OCI-LY1 (cell line): ENCODE measurements at regions not wholly inside any gene's neighbourhood (a gene's known extent, or its start where the extent isn't known, plus 50 kb on each side); places are given as distances from the start of the nearest gene placed in this dataset.

Source experiments
- H2AFZ ChIP-seq: fragments of 200-600 bp; sonication (generic), shearing (Covaris generic); 2 replicates; pipeline ENCODE4 v1.6.0; 2014; ENCODE audit warnings: antibody characterized with exemption, mild to moderate bottlenecking, low read length
- H3F3A ChIP-seq: fragments of 200-600 bp; sonication (generic), shearing (Covaris generic); 2 replicates; pipeline ENCODE4 v1.6.0; 2014; ENCODE audit warnings: mild to moderate bottlenecking, antibody characterized with exemption, low read length, moderate library complexity; ENCODE audit not compliant: insufficient read depth
- H3K27ac ChIP-seq: fragments of 200-600 bp; sonication (generic); 2 replicates; pipeline ENCODE4 v1.5.1; 2014; ENCODE audit warnings: low read length, mixed run types, mild to moderate bottlenecking, low read depth; ENCODE audit not compliant: poor library complexity, severe bottlenecking
- H3K27me3 ChIP-seq: fragments of 200-600 bp; sonication (generic); 2 replicates; pipeline ENCODE4 v1.6.0; 2014; ENCODE audit warnings: antibody characterized with exemption, mild to moderate bottlenecking, low read length, moderate library complexity; ENCODE audit not compliant: insufficient read depth
- H3K36me3 ChIP-seq: fragments of 200-600 bp; sonication (generic); 2 replicates; pipeline ENCODE4 v1.6.1; 2014; ENCODE audit warnings: mild to moderate bottlenecking, antibody characterized with exemption, low read length, moderate library complexity, mixed read lengths; ENCODE audit not compliant: insufficient read depth
- H3K4me1 ChIP-seq: fragments of 200-600 bp; sonication (generic); 2 replicates; pipeline ENCODE4 v1.5.1; 2014; ENCODE audit warnings: mild to moderate bottlenecking, low read length, moderate library complexity; ENCODE audit not compliant: insufficient read depth, severe bottlenecking
- H3K4me2 ChIP-seq: fragments of 200-600 bp; sonication (generic), shearing (Covaris generic); 2 replicates; pipeline ENCODE4 v1.6.1; 2014; ENCODE audit warnings: low read length
- H3K4me3 ChIP-seq: fragments of 200-600 bp; sonication (generic); 2 replicates; pipeline ENCODE4 v1.5.1; 2014; ENCODE audit warnings: low read length, low read depth, mild to moderate bottlenecking, mixed read lengths; ENCODE audit not compliant: poor library complexity, severe bottlenecking
- H3K79me2 ChIP-seq: fragments of 200-600 bp; shearing (Covaris generic); 2 replicates; pipeline ENCODE4 v1.6.1; 2016; ENCODE audit warnings: mixed run types, low read length, mixed read lengths; ENCODE audit not compliant: insufficient read depth
- H3K9ac ChIP-seq: fragments of 200-600 bp; sonication (generic), shearing (Covaris generic); 2 replicates; pipeline ENCODE4 v1.6.1; 2014; ENCODE audit warnings: mild to moderate bottlenecking, low read length, mixed read lengths
- H3K9me2 ChIP-seq: fragments of 200-600 bp; sonication (generic), shearing (Covaris generic); 2 replicates; pipeline ENCODE4 v1.6.1; 2014; ENCODE audit warnings: low read depth, mild to moderate bottlenecking, low read length, mixed read lengths
- H3K9me3 ChIP-seq: fragments of 200-600 bp; shearing (Covaris generic); 2 replicates; pipeline ENCODE4 v1.6.1; 2014; ENCODE audit warnings: low read length, mixed read lengths
- H4K20me1 ChIP-seq: fragments of 200-600 bp; sonication (generic), shearing (Covaris generic); 2 replicates; pipeline ENCODE4 v1.6.0; 2016; ENCODE audit warnings: mild to moderate bottlenecking, low read length; ENCODE audit not compliant: insufficient read depth
- CTCF ChIP-seq: fragments of 200-600 bp; sonication (generic), shearing (Covaris generic); IDR thresholded peaks from 2 replicates; pipeline ENCODE4 v1.5.1; 2017; ENCODE audit warnings: mild to moderate bottlenecking, antibody characterized with exemption, low read length, moderate library complexity, mixed read lengths
- EZH2 ChIP-seq: fragments of 200-600 bp; sonication (generic), shearing (Covaris generic); IDR thresholded peaks from 2 replicates; pipeline ENCODE4 v1.8.0; 2017; ENCODE audit warnings: borderline replicate concordance, mixed run types, mild to moderate bottlenecking, antibody characterized with exemption, low read length, moderate library complexity, mixed read lengths

GRCh38 chr1:216961516-216961915 lies 238.3 kb upstream of the ESRRG start:
- Histone ChIP-seq H2AFZ (no peak overlapping the region), H3K79me2 (no peaks in the 10 kb centered on the region), H3K9me3 (no peaks in the 10 kb centered on the region), H3K36me3 (no peaks in the 10 kb centered on the region), H4K20me1 (no peaks in the 10 kb centered on the region), H3K4me3 (no peak overlapping the region), H3K27me3 (no peaks in the 10 kb centered on the region), H3K9ac (no peak overlapping the region), H3K4me2 (no peak overlapping the region), H3F3A (no peaks in the 10 kb centered on the region), H3K4me1 (no peaks in the 10 kb centered on the region), H3K9me2 (no peaks in the 10 kb centered on the region), H3K27ac (no peak overlapping the region)
- TF ChIP-seq EZH2 = no peak
- no peak for TF ChIP-seq CTCF

- no peak overlapping the region for H3K4me2 ChIP-seq
- H2AFZ ChIP-seq = no peak overlapping the region
- H3K27me3 ChIP-seq = no peaks in the 10 kb centered on the region
- no peaks in the 10 kb centered on the region for H3K79me2 ChIP-seq
- no peaks in the 10 kb centered on the region for H3K36me3 ChIP-seq
- no peak overlapping the region for H3K27ac ChIP-seq
- H3K4me1 ChIP-seq = no peaks in the 10 kb centered on the region
- no peak overlapping the region for H3K4me3 ChIP-seq
- H3K9me3 ChIP-seq = 0 out of 2 replicates have a peak, but pooled peaks cover 3% of the 10 kb centered on the region
- H4K20me1 ChIP-seq = no peaks in the 10 kb centered on the region
- H3K9ac ChIP-seq = no peak overlapping the region
- no peaks in the 10 kb centered on the region for H3F3A ChIP-seq
- TF ChIP-seq EZH2 (no peak), CTCF (no peak)
- H3K9me2 ChIP-seq = no peaks in the 10 kb centered on the region
Observed at GRCh38 chr1:216960716-216961115, 237.5 kb upstream of the ESRRG start.

- Histone ChIP-seq H3F3A (no peaks in the 10 kb centered on the region), H3K27me3 (no peaks in the 10 kb centered on the region), H3K27ac (no peak overlapping the region), H3K9me2 (no peaks in the 10 kb centered on the region), H2AFZ (no peak overlapping the region), H4K20me1 (no peaks in the 10 kb centered on the region), H3K36me3 (no peaks in the 10 kb centered on the region), H3K4me1 (no peaks in the 10 kb centered on the region), H3K9me3 (0 out of 2 replicates have a peak, but pooled peaks cover 3% of the 10 kb centered on the region), H3K9ac (no peak overlapping the region), H3K4me2 (no peak overlapping the region), H3K4me3 (no peak overlapping the region), H3K79me2 (no peaks in the 10 kb centered on the region)
- TF ChIP-seq EZH2 (no peak), CTCF (no peak)
Observed at GRCh38 chr1:216958569-216958968, 235.3 kb upstream of the ESRRG start.
